ENCODE measurements at regions not wholly inside any gene's neighbourhood (a gene's known extent, or its start where the extent isn't known, plus 50 kb on each side); places are given as distances from the start of the nearest gene placed in this dataset.

DNA sequence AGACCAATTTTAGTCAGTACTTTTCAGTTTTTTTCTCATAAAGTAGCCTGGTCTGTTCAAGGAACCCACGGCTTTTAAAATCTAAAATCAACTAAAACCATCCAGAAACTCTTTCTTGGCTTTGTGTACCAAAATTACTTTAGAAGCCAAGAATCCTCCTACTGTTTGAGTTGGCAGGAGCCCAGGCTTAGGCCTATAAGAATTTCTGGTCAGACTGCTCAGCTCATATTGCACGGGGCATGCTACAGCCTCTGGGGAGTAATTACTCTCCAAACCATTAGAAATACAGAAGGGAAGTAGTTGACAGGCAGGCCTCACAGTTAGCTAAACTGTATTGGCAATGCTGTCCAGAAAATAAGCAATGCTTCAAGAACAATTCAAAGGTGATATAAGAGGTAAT, 1862.9 kb upstream of the RAG2 start:
- peak; percentile 3 for DNase-seq (ENCODE audit: extremely low spot score)
- ChIA-PET POLR2A (no interaction called here), CTCF (no interaction called here)
- TF ChIP-seq FOXM1 (IDR thresholded peaks at IDR 0.05; ENCODE audit: borderline replicate concordance) (no peak), LEF1 (IDR thresholded peaks at IDR 0.05; ENCODE audit: borderline replicate concordance) (no peak), SP1 (IDR thresholded peaks at IDR 0.05) (no peak)
- TF ChIP-seq, protein P1, sequence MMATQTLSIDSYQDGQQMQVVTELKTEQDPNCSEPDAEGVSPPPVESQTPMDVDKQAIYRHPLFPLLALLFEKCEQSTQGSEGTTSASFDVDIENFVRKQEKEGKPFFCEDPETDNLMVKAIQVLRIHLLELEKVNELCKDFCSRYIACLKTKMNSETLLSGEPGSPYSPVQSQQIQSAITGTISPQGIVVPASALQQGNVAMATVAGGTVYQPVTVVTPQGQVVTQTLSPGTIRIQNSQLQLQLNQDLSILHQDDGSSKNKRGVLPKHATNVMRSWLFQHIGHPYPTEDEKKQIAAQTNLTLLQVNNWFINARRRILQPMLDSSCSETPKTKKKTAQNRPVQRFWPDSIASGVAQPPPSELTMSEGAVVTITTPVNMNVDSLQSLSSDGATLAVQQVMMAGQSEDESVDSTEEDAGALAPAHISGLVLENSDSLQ (IDR thresholded peaks at IDR 0.05): no peak

DNA sequence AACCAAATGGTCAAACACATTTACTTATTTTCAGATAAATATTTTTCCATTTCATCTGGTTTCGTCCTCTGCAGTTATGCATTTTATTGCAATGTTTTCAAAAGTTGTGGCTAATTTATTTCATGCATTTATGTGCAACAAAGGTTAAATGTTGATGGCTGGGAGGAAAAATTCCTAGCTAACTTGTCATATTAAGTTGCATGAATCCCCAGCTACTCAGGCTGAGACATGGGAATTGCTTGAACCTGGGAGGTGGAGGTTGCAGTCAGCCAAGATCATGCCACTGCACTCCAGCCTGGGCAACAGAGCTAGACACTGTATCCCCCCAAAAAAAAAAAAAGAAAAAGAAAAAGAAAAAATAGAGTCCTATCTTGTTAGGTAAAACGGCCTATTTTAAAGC, 1862.4 kb upstream of the RAG2 start:
- TF ChIP-seq SUZ12 (IDR thresholded peaks at IDR 0.05) (no peak), BHLHE40 (IDR thresholded peaks at IDR 0.05; ENCODE audit: borderline replicate concordance) (no peak), CTBP1 (IDR thresholded peaks at IDR 0.05; ENCODE audit: borderline replicate concordance) (no peak), FOXA1 (IDR thresholded peaks at IDR 0.05) (no peak), ZNF384 (IDR thresholded peaks at IDR 0.05) (no peak), FOXM1 (IDR thresholded peaks at IDR 0.05; ENCODE audit: borderline replicate concordance) (no peak), NFRKB (IDR thresholded peaks at IDR 0.05) (no peak), TARDBP (IDR thresholded peaks at IDR 0.05) (no peak), ARNT (IDR thresholded peaks at IDR 0.05) (no peak), FOXK2 (IDR thresholded peaks at IDR 0.05) (no peak), LEF1 (IDR thresholded peaks at IDR 0.05; ENCODE audit: borderline replicate concordance) (no peak), SP1 (IDR thresholded peaks at IDR 0.05) (no peak), ELF4 (IDR thresholded peaks at IDR 0.05) (no peak)
- CTCF ChIA-PET: no interaction called here
- no peak for DNase-seq (ENCODE audit: extremely low spot score)
- POLR2A ChIA-PET: no interaction called here

DNA sequence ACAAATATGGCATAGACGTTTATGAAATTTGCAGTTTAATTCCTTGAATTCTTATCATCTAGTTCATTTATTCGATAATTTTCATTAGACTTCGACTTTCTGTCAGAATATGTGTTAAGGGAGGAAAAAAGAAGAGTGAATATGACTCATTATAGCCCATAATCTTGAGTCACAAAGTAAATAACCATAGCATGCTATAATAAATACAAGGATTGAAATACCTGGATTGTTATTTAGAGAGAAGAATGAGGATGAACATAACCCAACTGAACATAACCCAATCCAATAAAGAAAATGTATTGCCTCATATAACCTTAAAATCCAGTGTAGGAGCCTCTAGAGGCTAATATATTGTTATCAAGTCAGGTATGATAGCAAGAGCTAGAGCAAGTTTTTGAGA, 1858.3 kb upstream of the RAG2 start:
- POLR2A ChIA-PET: no interaction called here
- no peak for DNase-seq (ENCODE audit: extremely low spot score)

DNA sequence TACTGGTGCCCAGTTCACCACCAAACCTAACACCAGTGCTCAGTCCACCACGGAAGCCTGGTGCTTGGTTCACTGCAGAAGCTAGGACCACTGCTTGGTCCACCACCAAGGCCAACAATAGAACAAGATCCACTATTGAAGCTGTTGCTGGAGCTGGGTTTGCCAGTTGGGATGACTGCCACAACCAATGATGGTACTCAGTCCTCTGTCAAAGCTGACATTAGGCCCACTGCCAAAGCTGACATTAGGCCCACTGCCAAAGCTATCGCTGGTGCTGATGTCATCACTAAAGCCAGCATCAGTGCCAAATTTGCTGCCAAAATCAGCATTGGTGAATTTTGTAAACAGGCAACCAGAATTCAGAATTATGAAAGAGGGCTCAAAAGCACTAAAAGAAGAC, 1850.2 kb upstream of the RAG2 start:
- CTCF ChIA-PET: no interaction called here

More for the DNA sequence above, 1858.3 kb upstream of the RAG2 start:
- TF ChIP-seq BHLHE40 (IDR thresholded peaks at IDR 0.05; ENCODE audit: borderline replicate concordance) (no peak), FOXM1 (IDR thresholded peaks at IDR 0.05; ENCODE audit: borderline replicate concordance) (no peak), TARDBP (IDR thresholded peaks at IDR 0.05) (no peak), ELF4 (IDR thresholded peaks at IDR 0.05) (no peak), FOXA1 (IDR thresholded peaks at IDR 0.05) (no peak), HDGF (IDR thresholded peaks at IDR 0.05; ENCODE audit: borderline replicate concordance) (no peak), LEF1 (IDR thresholded peaks at IDR 0.05; ENCODE audit: borderline replicate concordance) (no peak), L3MBTL2 (conservative IDR thresholded peaks at IDR 0.05) (no peak), ARNT (IDR thresholded peaks at IDR 0.05) (no peak), SUZ12 (IDR thresholded peaks at IDR 0.05) (no peak)
- TF ChIP-seq, protein P1 (IDR thresholded peaks at IDR 0.05): no peak
- CTCF ChIA-PET: no interaction called here

DNA sequence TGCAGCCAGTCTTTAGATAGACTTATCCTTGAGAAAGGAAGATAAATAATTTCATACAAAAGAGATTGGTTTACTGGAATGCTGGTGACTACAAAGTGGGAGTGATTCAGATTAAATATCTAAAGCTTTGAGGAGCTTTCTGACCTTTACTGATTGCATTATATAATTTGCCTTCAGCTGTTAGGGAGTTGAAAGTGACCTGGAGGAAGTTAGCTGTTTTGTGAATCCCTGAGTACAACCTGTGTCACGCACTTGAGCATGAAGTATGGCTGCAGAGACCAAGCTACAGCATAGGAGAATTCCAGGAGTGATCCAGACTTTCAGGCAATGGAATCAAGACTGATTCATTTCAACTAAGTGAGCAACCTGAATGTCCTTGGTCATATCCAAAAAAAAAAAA, 1848.3 kb upstream of the RAG2 start:
- ChIA-PET CTCF (no interaction called here), POLR2A (no interaction called here)
- TF ChIP-seq LEF1 (IDR thresholded peaks at IDR 0.05; ENCODE audit: borderline replicate concordance): no peak
- TF ChIP-seq FOXM1 (IDR thresholded peaks at IDR 0.05; ENCODE audit: borderline replicate concordance): no peak
- TF ChIP-seq SP1 (IDR thresholded peaks at IDR 0.05): no peak
- no peak for TF ChIP-seq BHLHE40 (IDR thresholded peaks at IDR 0.05; ENCODE audit: borderline replicate concordance)
- no peak for TF ChIP-seq ARNT (IDR thresholded peaks at IDR 0.05)
- no peak for TF ChIP-seq TARDBP (IDR thresholded peaks at IDR 0.05)
- TF ChIP-seq CTBP1 (IDR thresholded peaks at IDR 0.05; ENCODE audit: borderline replicate concordance): no peak
- TF ChIP-seq ZNF384 (IDR thresholded peaks at IDR 0.05): no peak
- TF ChIP-seq ELF4 (IDR thresholded peaks at IDR 0.05): no peak
- no peak for TF ChIP-seq FOXK2 (IDR thresholded peaks at IDR 0.05)
- TF ChIP-seq, protein P1 (IDR thresholded peaks at IDR 0.05): no peak
- no peak for TF ChIP-seq SUZ12 (IDR thresholded peaks at IDR 0.05)
- no peak for TF ChIP-seq FOXA1 (IDR thresholded peaks at IDR 0.05)
- TF ChIP-seq L3MBTL2 (conservative IDR thresholded peaks at IDR 0.05): no peak
- DNase-seq (ENCODE audit: extremely low spot score): no peak

More for the DNA sequence above, 1850.2 kb upstream of the RAG2 start:
- POLR2A ChIA-PET: no interaction called here
- TF ChIP-seq LEF1 (IDR thresholded peaks at IDR 0.05; ENCODE audit: borderline replicate concordance) (no peak), FOXM1 (IDR thresholded peaks at IDR 0.05; ENCODE audit: borderline replicate concordance) (no peak), L3MBTL2 (conservative IDR thresholded peaks at IDR 0.05) (no peak), FOXK2 (IDR thresholded peaks at IDR 0.05) (no peak), ZNF384 (IDR thresholded peaks at IDR 0.05) (no peak), SP1 (IDR thresholded peaks at IDR 0.05) (no peak), ARNT (IDR thresholded peaks at IDR 0.05) (no peak)
- no peak for DNase-seq (ENCODE audit: extremely low spot score)

DNA sequence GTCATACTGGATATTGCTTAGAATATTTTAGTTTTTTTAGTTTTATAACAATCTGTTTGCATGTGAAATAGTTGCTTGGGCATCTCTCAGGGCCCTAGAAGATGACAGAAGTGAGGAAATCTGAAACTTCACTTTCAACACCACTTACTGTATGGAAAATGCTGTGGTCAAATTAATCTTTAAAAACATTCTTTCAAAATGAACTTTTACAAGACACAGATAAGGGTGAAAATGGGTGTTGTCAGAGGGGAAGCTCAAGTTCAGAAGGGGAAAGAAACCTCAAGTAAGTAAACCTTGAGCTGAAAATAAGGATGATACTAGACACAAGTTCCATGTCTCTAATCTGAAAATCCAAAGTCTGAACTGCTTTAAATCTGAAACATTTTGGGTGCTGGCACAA, 1840.1 kb upstream of the RAG2 start:
- TF ChIP-seq CTBP1 (IDR thresholded peaks at IDR 0.05; ENCODE audit: borderline replicate concordance): no peak
- no peak for TF ChIP-seq BHLHE40 (IDR thresholded peaks at IDR 0.05; ENCODE audit: borderline replicate concordance)
- TF ChIP-seq L3MBTL2 (conservative IDR thresholded peaks at IDR 0.05): no peak
- no peak for TF ChIP-seq FOXM1 (IDR thresholded peaks at IDR 0.05; ENCODE audit: borderline replicate concordance)
- TF ChIP-seq NFRKB (IDR thresholded peaks at IDR 0.05): no peak
- no peak for TF ChIP-seq TARDBP (IDR thresholded peaks at IDR 0.05)
- no peak for TF ChIP-seq FOXA1 (IDR thresholded peaks at IDR 0.05)
- no peak for TF ChIP-seq SP1 (IDR thresholded peaks at IDR 0.05)
- TF ChIP-seq SUZ12 (IDR thresholded peaks at IDR 0.05): no peak
- TF ChIP-seq HDGF (IDR thresholded peaks at IDR 0.05; ENCODE audit: borderline replicate concordance): no peak
- TF ChIP-seq ELF4 (IDR thresholded peaks at IDR 0.05): no peak
- TF ChIP-seq, protein P1 (IDR thresholded peaks at IDR 0.05): no peak
- TF ChIP-seq LEF1 (IDR thresholded peaks at IDR 0.05; ENCODE audit: borderline replicate concordance): no peak
- no peak for TF ChIP-seq ARNT (IDR thresholded peaks at IDR 0.05)
- TF ChIP-seq ZNF384 (IDR thresholded peaks at IDR 0.05): no peak
- TF ChIP-seq FOXK2 (IDR thresholded peaks at IDR 0.05): no peak
- no peak for DNase-seq (ENCODE audit: extremely low spot score)
- ChIA-PET POLR2A (no interaction called here), CTCF (no interaction called here)
